ENCODE measurements at regions not wholly inside any gene's neighbourhood (a gene's known extent, or its start where the extent isn't known, plus 50 kb on each side); places are given as distances from the start of the nearest gene placed in this dataset.

GRCh38 chr6:6704103-6705060 lies 115.9 kb downstream of the LY86 start:
- no peak for DNase-seq

- DNase-seq: no peak
Measured at GRCh38 chr6:6705061-6705425, 116.5 kb downstream of the LY86 start.

GRCh38 chr6:6705915-6706675 lies 117.6 kb downstream of the LY86 start:
- DNase-seq: no peak

- DNase-seq: no peak
Measured at GRCh38 chr6:6707143-6707542, 118.6 kb downstream of the LY86 start.

- DNase-seq: no peak
Measured at GRCh38 chr6:6709106-6709505, 120.6 kb downstream of the LY86 start.

GRCh38 chr6:6711031-6711785 lies 122.7 kb downstream of the LY86 start:
- no peak for DNase-seq

GRCh38 chr6:6711832-6712448 lies 123.4 kb downstream of the LY86 start:
- DNase-seq: no peak

- DNase-seq: no peak
Measured at GRCh38 chr6:6712449-6713403, 124.2 kb downstream of the LY86 start.

GRCh38 chr6:6713657-6714056 lies 125.1 kb downstream of the LY86 start:
- DNase-seq: no peak

GRCh38 chr6:6714118-6714897 lies 125.8 kb downstream of the LY86 start:
- DNase-seq: no peak

GRCh38 chr6:6714953-6715352 lies 126.4 kb downstream of the LY86 start:
- DNase-seq: no peak

GRCh38 chr6:6715465-6715864 lies 126.9 kb downstream of the LY86 start:
- DNase-seq: no peak

- no peak for DNase-seq
Measured at GRCh38 chr6:6716998-6717763, 128.7 kb downstream of the LY86 start.

- no peak for DNase-seq
Measured at GRCh38 chr6:6717953-6718352, 129.4 kb downstream of the LY86 start.

- DNase-seq: no peak
Measured at GRCh38 chr6:6721606-6722005, 133.1 kb downstream of the LY86 start.

GRCh38 chr6:6722195-6722594 lies 133.7 kb downstream of the LY86 start:
- DNase-seq: no peak

GRCh38 chr6:6723361-6723760 lies 134.8 kb downstream of the LY86 start:
- DNase-seq: no peak

- DNase-seq: peak in 1 of 2 experiments; percentile 45
Measured at GRCh38 chr6:6723921-6724538, 135.5 kb downstream of the LY86 start.

All from NCI-H526 (cell line).